Endothelial cell of umbilical vein (primary cell): ENCODE measurements at regions not wholly inside any gene's neighbourhood (a gene's known extent, or its start where the extent isn't known, plus 50 kb on each side); places are given as distances from the start of the nearest gene placed in this dataset.

Source experiments
- CTCF ChIP-seq, 2 donors: IDR thresholded peaks; 1 replicate in 1 of 2; 2 replicates in 1 of 2; pipeline ENCODE4 v1.5.1; 2011; ENCODE audit warnings: low read length in 2 of 2, mild to moderate bottlenecking in 2 of 2, moderate library complexity in 2 of 2, control low read depth in 1 of 2, inconsistent platforms in 1 of 2, low read depth in 1 of 2; ENCODE audit not compliant: insufficient read depth in 1 of 2; ENCODE audit errors: extremely low read depth in 1 of 2
- MYC ChIP-seq: IDR thresholded peaks from one replicate; pipeline ENCODE4 v1.6.1; 2011; ENCODE audit warnings: mild to moderate bottlenecking, low read depth, low read length
- POLR2A ChIP-seq: IDR thresholded peaks from 2 replicates; pipeline ENCODE4 v1.6.1; 2012; ENCODE audit warnings: low read depth, mild to moderate bottlenecking, control low read depth, low read length

- TF ChIP-seq POLR2A (no peak), CTCF (IDR thresholded peaks at IDR 0.05; ENCODE audit: extremely low read depth in 1 of 2, insufficient read depth in 1 of 2, low read depth in 1 of 2, low read length in 2 of 2) (no peak), MYC (no peak)
These were observed 64.9 kb upstream of the RBMS1 start for GRCh38 chr2:160558531-160558930.
